Activated naive CD8-positive, alpha-beta T cell treated with anti-CD3 and anti-CD28 coated beads, Interleukin-2, amount 50 U/mL, for 24 hours (primary cell): ENCODE measurements at regions not wholly inside any gene's neighbourhood (a gene's known extent, or its start where the extent isn't known, plus 50 kb on each side); places are given as distances from the start of the nearest gene placed in this dataset.
"Not testable (repeated sequence)": the region's sequence is repeated elsewhere in the genome, so short reads cannot be mapped to it uniquely, and the experiment has no call there.

ENCODE experiments used
- ATAC-seq: fragments of 150-1000 bp; cut with Tn5 transposase; one replicate; pipeline ENCODE4 v1.10.0; 2021
- DNase-seq: peaks from one replicate; pipeline ENCODE4 v3.0.0; 2021
- H3K27ac Mint-ChIP-seq: one replicate; pipeline ENCODE4 v1.8.0; 2021; ENCODE audit warnings: mild to moderate bottlenecking, mixed read lengths
- H3K27me3 Mint-ChIP-seq: one replicate; pipeline ENCODE4 v1.8.0; 2021; ENCODE audit warnings: mixed read lengths
- H3K36me3 Mint-ChIP-seq: one replicate; pipeline ENCODE4 v1.8.0; 2021; ENCODE audit warnings: low read depth, mixed read lengths
- H3K4me1 Mint-ChIP-seq: one replicate; pipeline ENCODE4 v1.8.0; 2021; ENCODE audit warnings: mixed read lengths
- H3K4me3 Mint-ChIP-seq: one replicate; pipeline ENCODE4 v1.8.0; 2021; ENCODE audit warnings: mild to moderate bottlenecking, moderate library complexity, mixed read lengths
- H3K9me3 Mint-ChIP-seq: one replicate; pipeline ENCODE4 v1.8.0; 2021; ENCODE audit warnings: mixed read lengths

- Mint-ChIP-seq H3K27me3 (no peaks in the 10 kb centered on the region), H3K9me3 (no peaks in the 10 kb centered on the region), H3K4me1 (no peaks in the 10 kb centered on the region), H3K36me3 (no peaks in the 10 kb centered on the region), H3K27ac (no peak overlapping the region), H3K4me3 (no peak overlapping the region)
- ATAC-seq (no peak), DNase-seq (no peak)
These were observed 659.2 kb upstream of the CHD1 start for GRCh38 chr5:99587983-99588382.

DNA sequence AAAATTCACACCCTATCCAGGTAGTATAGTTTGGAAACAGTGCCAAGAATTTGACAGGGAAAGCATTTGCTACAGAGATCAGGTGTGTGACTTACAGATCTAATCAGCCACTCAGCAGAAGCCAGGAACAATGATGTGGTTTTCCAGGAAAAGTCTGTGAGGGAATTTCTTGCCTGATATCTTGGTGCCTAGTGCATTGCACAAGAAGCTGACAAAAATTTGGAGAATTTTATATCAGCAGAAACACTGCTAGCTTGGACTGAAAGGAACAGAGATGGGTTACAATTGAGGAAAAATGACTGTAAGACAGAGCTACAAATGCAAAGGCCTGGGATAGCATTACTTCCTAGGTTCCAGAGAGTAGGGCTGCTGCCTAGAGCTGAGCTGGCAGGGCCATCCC lies 658.1 kb upstream of the CHD1 start:
- H3K36me3 Mint-ChIP-seq: no peaks in the 10 kb centered on the region
- H3K27ac Mint-ChIP-seq: no peak overlapping the region
- ATAC-seq (no peak), DNase-seq (no peak)
- no peaks in the 10 kb centered on the region for H3K4me1 Mint-ChIP-seq
- no peak overlapping the region for H3K4me3 Mint-ChIP-seq
- no peaks in the 10 kb centered on the region for H3K27me3 Mint-ChIP-seq
- no peaks in the 10 kb centered on the region for H3K9me3 Mint-ChIP-seq

DNA sequence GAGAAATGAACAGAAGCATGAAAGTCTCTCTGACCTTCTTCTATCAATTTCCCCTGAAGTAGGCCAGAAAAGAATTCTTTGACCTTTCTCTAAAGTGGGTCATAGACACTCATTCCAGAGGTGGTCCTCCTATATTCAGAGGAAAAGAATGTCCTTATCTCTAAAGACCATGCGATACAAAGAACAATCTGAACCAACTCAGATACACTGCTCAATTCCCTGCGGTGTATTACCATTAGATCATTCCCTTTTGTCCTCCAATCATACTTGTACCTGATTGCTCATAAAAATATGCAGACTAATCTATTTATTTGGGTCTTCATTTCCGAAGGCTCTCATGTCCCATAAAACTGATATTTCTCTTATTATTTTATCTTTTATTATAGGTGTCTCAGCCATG lies 652.4 kb upstream of the CHD1 start:
- not testable (repeated sequence) for H3K4me1 Mint-ChIP-seq, ATAC-seq, DNase-seq

DNA sequence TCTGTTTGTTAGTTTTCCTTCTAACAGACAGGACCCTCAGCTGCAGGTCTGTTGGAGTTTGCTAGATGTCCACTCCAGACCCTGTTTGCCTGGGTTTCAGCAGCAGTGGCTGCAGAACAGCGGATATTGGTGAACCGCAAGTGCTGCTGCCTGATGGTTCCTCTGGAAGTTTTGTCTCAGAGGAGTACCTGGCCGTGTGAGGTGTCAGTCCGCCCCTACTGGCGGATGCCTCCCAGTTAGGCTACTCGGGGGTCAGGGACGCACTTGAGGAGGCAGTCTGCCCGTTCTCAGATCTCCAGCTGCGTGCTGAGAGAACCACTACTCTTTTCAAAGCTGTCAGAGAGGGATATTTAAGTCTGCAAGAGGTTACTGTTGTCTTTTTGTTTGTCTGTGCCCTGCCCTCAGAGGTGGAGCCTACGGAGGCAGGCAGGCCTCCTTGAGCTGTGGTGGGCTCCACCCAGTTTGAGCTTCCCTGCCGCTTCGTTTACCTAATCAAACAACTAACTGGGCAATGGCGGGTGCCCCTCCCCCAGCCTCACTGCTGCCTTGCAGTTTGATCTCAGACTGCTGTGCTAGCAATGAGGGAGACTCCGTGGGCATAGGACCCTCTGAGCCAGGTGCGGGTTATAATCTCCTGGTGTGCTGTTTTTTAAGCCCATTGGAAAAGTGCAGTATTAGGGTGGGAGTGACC lies 634.3 kb upstream of the CHD1 start:
- not testable (repeated sequence) for H3K36me3 Mint-ChIP-seq, H3K9me3 Mint-ChIP-seq, H3K27ac Mint-ChIP-seq, H3K4me1 Mint-ChIP-seq, H3K4me3 Mint-ChIP-seq, ATAC-seq, H3K27me3 Mint-ChIP-seq, DNase-seq

More for the DNA sequence above, 652.4 kb upstream of the CHD1 start:
- not testable (repeated sequence) for H3K4me3 Mint-ChIP-seq, H3K27ac Mint-ChIP-seq, H3K9me3 Mint-ChIP-seq, H3K36me3 Mint-ChIP-seq, H3K27me3 Mint-ChIP-seq

DNA sequence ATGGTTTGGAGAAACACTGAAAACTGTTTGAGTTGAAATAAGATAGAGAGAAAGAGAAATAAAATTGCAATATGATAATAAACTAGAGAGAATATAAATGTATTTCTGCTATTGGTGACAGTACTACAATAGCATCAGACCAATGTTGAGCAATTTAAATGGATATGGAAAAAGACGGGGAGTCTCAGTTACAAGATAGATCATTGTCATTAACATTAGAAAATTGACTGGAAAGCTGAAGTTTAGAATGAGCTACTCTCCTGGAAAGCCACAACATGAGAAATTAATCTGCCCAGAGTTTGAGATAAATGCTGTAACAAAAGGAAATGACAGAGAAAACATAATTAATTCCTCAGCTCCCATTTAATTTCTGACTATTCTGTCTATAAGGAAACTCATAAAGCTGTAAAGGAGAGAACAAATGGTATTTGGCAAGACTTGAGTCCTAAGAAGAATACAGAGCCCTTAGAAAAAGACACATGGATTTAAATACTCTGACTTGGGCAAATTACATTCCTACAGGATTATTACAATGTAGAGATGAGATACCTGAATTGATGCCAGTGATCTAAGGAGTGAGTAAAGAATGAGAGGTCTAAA lies 624.5 kb upstream of the CHD1 start:
- DNase-seq (no peak), ATAC-seq (no peak)
- Mint-ChIP-seq H3K27me3 (no peaks in the 10 kb centered on the region), H3K27ac (no peak overlapping the region), H3K4me1 (no peaks in the 10 kb centered on the region), H3K36me3 (no peaks in the 10 kb centered on the region), H3K4me3 (no peak overlapping the region), H3K9me3 (no peaks in the 10 kb centered on the region)

GRCh38 chr5:99544356-99544755 lies 615.5 kb upstream of the CHD1 start:
- Mint-ChIP-seq H3K4me1 (no peaks in the 10 kb centered on the region), H3K9me3 (no peaks in the 10 kb centered on the region), H3K36me3 (no peaks in the 10 kb centered on the region), H3K27me3 (no peaks in the 10 kb centered on the region), H3K4me3 (no peak overlapping the region), H3K27ac (no peak overlapping the region)
- DNase-seq (no peak), ATAC-seq (no peak)

DNA sequence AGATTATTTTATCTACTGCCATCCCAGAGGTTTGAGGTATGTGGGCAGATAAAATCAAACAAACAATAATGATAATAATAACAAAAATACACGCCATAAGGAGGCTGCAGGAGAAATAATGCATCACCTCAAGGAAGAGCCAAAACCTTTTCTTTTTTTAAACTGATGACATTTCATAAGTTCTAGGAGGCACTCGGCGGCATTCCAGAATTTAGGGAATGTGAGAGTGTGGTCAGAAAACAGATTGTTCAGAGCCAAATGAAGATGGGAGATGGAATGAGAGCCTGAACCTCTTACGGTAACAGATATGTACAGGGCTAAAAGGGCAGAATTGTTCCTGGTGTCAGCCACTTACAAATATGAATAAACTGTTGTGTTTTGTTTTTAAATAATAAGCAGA lies 615.0 kb upstream of the CHD1 start:
- H3K36me3 Mint-ChIP-seq: no peaks in the 10 kb centered on the region
- H3K4me3 Mint-ChIP-seq: no peak overlapping the region
- no peaks in the 10 kb centered on the region for H3K9me3 Mint-ChIP-seq
- no peak for DNase-seq
- no peaks in the 10 kb centered on the region for H3K4me1 Mint-ChIP-seq
- H3K27me3 Mint-ChIP-seq: no peaks in the 10 kb centered on the region
- no peak overlapping the region for H3K27ac Mint-ChIP-seq
- ATAC-seq: no peak

DNA sequence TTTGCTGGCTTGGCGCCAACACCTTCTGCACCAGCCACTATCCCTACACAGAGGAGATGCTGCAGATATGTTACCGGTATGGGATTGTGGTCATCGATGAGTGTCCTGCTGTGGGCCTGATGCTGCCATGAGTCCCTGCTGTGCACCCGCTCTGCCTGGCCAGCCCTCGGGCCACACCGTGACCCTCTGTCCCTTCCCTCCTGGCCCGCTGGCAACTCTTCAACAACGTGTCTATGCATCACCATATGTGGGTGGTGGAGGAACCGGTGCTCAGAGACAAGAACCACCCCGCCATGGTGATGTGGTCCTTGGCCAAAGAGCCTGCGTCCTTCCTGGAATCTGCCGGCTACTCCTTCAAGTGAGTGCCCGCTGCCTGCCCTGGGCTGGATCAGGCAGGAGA lies 605.4 kb upstream of the CHD1 start:
- H3K4me3 Mint-ChIP-seq, DNase-seq, H3K9me3 Mint-ChIP-seq, ATAC-seq, H3K27me3 Mint-ChIP-seq, H3K27ac Mint-ChIP-seq, H3K4me1 Mint-ChIP-seq, H3K36me3 Mint-ChIP-seq: not testable (repeated sequence)

DNA sequence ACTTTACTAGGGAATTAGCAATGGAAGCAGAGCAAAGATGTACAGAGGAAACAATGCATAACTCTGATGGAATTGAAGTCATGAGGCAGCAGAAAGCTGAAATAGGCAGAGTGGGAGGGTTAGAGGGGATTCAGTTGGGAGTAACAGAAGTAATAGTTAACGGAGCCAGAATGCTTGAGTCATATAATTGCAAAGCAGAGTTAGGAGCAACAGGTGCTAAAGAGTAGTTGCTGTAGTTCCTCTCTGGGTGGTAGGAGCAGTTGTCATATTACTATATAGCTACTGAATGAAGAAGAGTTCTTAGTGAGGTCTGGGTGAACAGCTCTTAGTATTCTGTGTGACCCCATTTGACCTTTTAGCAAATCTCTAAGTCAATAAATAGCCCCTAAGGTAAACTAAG lies 592.9 kb upstream of the CHD1 start:
- not testable (repeated sequence) for H3K4me3 Mint-ChIP-seq, ATAC-seq, H3K9me3 Mint-ChIP-seq, H3K27me3 Mint-ChIP-seq, H3K36me3 Mint-ChIP-seq, H3K4me1 Mint-ChIP-seq, H3K27ac Mint-ChIP-seq, DNase-seq

GRCh38 chr5:99515864-99516490 lies 587.2 kb upstream of the CHD1 start:
- not testable (repeated sequence) for H3K27me3 Mint-ChIP-seq, H3K27ac Mint-ChIP-seq, H3K9me3 Mint-ChIP-seq, H3K4me1 Mint-ChIP-seq, H3K36me3 Mint-ChIP-seq, DNase-seq, H3K4me3 Mint-ChIP-seq, ATAC-seq

DNA sequence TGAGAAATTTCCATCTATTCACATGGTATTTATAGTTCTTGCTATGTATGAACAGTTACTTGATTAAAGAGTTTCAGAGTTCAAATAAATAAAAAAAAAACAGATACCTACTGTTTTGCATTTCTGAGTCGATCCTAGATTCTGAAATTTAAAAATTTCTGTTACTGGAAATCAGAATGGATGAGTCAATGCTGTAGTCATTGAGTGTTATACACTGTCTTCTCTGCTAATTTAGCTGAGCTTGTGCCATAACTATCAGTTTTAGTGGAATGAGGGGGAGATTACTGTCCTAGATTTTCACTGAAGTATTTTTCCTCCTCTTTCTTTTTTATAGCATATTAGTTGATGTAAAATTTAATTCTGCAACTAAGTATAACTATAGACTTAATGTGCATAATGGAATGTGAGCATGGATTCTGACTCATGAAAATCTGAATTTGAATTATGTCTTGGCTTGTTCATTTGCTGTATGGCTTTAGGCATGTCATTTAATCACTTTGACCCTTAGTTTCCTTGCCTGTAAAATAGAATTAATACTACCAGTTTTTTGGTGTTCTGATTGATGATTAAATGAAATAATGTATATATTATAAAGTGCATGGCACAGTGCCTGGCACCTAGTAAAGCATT lies 581.5 kb upstream of the CHD1 start:
- ATAC-seq, H3K27ac Mint-ChIP-seq, H3K4me1 Mint-ChIP-seq, DNase-seq, H3K36me3 Mint-ChIP-seq, H3K9me3 Mint-ChIP-seq, H3K4me3 Mint-ChIP-seq, H3K27me3 Mint-ChIP-seq: not testable (repeated sequence)

GRCh38 chr5:99509064-99509463 lies 580.3 kb upstream of the CHD1 start:
- H3K4me3 Mint-ChIP-seq, ATAC-seq, H3K27me3 Mint-ChIP-seq, H3K4me1 Mint-ChIP-seq, H3K36me3 Mint-ChIP-seq, H3K9me3 Mint-ChIP-seq, H3K27ac Mint-ChIP-seq, DNase-seq: not testable (repeated sequence)

DNA sequence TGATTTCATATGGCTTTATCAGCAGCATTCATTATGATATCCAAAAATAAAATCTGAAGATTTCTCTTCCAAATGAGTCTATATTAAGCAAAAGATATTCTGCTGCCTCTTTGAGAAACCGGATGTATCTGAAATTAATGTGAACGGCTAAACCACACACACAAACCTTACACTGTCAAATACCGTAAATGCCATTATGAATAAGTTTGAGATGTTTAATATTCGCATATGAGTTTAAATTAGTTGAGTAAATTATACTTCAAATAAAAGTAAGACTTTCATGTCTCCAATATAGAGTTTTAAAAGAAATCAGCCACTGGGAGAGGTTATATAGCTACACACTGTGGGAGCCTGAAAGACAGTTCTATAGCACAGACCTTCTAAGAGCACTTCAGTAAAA lies 566.6 kb upstream of the CHD1 start:
- not testable (repeated sequence) for H3K4me3 Mint-ChIP-seq

GRCh38 chr5:99478450-99478849 lies 549.6 kb upstream of the CHD1 start:
- not testable (repeated sequence) for H3K9me3 Mint-ChIP-seq, H3K27ac Mint-ChIP-seq, ATAC-seq, H3K36me3 Mint-ChIP-seq, H3K4me1 Mint-ChIP-seq, H3K27me3 Mint-ChIP-seq, H3K4me3 Mint-ChIP-seq, DNase-seq

More for the DNA sequence above, 566.6 kb upstream of the CHD1 start:
- DNase-seq, ATAC-seq, H3K4me1 Mint-ChIP-seq, H3K27ac Mint-ChIP-seq, H3K27me3 Mint-ChIP-seq, H3K9me3 Mint-ChIP-seq, H3K36me3 Mint-ChIP-seq: not testable (repeated sequence)

DNA sequence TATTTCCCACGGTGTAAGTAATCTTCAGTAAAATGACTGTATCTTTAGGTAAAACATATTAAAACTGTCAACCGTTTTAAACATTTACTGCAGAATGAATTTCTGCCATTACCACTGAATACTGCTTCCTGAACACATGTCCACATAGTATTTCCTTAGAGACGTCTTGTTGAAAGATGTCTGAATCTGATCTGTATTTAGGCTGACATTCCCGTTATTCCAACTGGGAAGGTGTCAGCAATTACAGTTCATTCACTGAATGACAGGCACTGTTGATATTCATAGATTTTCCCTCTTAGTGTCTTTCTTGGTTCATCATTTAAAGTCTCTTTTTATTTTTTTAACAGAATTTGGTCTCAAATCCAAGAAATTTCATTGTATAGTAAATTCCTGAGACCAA lies 544.5 kb upstream of the CHD1 start:
- H3K36me3 Mint-ChIP-seq: not testable (repeated sequence)

More for the DNA sequence above, 544.5 kb upstream of the CHD1 start:
- not testable (repeated sequence) for ATAC-seq, H3K9me3 Mint-ChIP-seq, H3K4me1 Mint-ChIP-seq, DNase-seq, H3K4me3 Mint-ChIP-seq, H3K27me3 Mint-ChIP-seq, H3K27ac Mint-ChIP-seq
